OCI-LY3 (cell line): ENCODE measurements at regions not wholly inside any gene's neighbourhood (a gene's known extent, or its start where the extent isn't known, plus 50 kb on each side); places are given as distances from the start of the nearest gene placed in this dataset.

Source experiments
- EZH2phosphoT487 ChIP-seq: fragments of 200-600 bp; shearing (Covaris generic); IDR thresholded peaks from 2 replicates; pipeline ENCODE4 v1.6.1; 2018; ENCODE audit warnings: antibody characterized with exemption, mixed run types, low read depth
- TF ChIP-seq, protein P1 (sequence below): fragments of 200-600, 300-600 bp; sonication (generic); IDR thresholded peaks from 2 replicates; pipeline ENCODE4 v1.5.1; 2014; ENCODE audit warnings: antibody characterized with exemption, low read length, low read depth

DNA sequence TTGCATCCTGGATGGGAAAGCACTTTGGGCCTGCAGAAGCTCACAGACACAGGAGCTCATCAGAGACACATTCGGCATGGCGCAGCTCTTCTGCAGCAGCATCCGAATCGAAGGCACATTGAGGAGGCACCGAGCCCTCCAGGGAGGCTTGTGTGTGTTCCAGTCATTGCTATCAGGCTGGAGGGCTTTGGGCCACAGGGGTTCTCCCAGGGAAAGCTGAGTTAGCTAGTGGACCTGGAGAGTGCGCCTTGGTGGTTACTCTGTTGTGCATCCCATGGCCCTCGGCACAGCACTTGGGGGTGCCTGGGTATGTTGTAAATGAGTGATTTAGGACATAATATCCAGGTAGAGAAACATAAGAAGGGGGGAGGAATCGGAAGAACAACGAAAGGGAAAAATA lies 388.7 kb upstream of the RNF32 start:
- TF ChIP-seq, protein P1, sequence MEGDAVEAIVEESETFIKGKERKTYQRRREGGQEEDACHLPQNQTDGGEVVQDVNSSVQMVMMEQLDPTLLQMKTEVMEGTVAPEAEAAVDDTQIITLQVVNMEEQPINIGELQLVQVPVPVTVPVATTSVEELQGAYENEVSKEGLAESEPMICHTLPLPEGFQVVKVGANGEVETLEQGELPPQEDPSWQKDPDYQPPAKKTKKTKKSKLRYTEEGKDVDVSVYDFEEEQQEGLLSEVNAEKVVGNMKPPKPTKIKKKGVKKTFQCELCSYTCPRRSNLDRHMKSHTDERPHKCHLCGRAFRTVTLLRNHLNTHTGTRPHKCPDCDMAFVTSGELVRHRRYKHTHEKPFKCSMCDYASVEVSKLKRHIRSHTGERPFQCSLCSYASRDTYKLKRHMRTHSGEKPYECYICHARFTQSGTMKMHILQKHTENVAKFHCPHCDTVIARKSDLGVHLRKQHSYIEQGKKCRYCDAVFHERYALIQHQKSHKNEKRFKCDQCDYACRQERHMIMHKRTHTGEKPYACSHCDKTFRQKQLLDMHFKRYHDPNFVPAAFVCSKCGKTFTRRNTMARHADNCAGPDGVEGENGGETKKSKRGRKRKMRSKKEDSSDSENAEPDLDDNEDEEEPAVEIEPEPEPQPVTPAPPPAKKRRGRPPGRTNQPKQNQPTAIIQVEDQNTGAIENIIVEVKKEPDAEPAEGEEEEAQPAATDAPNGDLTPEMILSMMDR = no peak
- TF ChIP-seq EZH2phosphoT487 = no peak
